BJ (cell line): ENCODE measurements at regions not wholly inside any gene's neighbourhood (a gene's known extent, or its start where the extent isn't known, plus 50 kb on each side); places are given as distances from the start of the nearest gene placed in this dataset.

ENCODE experiments used
- CTCF ChIA-PET: fragments of 350-600 bp; formaldehyde crosslinking; extraction: SDS; loops from one replicate; lab custom pipeline; 2021; ENCODE audit warnings: antibody characterized with exemption, inconsistent platforms; lab: Yijun Ruan, JAX
- POLR2A ChIA-PET: fragments of 300-600 bp; sonication (Branson Sonifier 250); formaldehyde crosslinking; extraction: SDS; loops from one replicate; lab custom pipeline; 2021; ENCODE audit warnings: antibody characterized with exemption; lab: Charles Lee
- DNase-seq: peaks from one replicate; pipeline ENCODE4 v3.0.0-alpha.2; 2011; ENCODE audit warnings: low read depth
- H3K27me3 ChIP-seq: 2 replicates; pipeline ENCODE4 v1.6.0; 2011; ENCODE audit warnings: low read length; ENCODE audit not compliant: control insufficient read depth, insufficient read depth
- H3K36me3 ChIP-seq: 2 replicates; pipeline ENCODE4 v1.5.1; 2011; ENCODE audit warnings: low read length; ENCODE audit not compliant: control insufficient read depth, insufficient read depth
- H3K4me3 ChIP-seq: 2 replicates; pipeline ENCODE4 v1.5.1; 2011; ENCODE audit warnings: low read depth, mild to moderate bottlenecking, control low read depth, low read length
- CTCF ChIP-seq: IDR thresholded peaks from 2 replicates; pipeline ENCODE4 v1.5.1; 2011; ENCODE audit warnings: low read depth, mild to moderate bottlenecking, control low read depth, inconsistent platforms, low read length, moderate library complexity; ENCODE audit not compliant: insufficient read depth

- no peak overlapping the region for H3K4me3 ChIP-seq
- ChIA-PET CTCF (no interaction called here), POLR2A (interaction anchor here (1.1 kb wide), 1 partner anchor 71 kb away, joined by 7 read pairs; no protein-coding TSS in a partner anchor)
- H3K27me3 ChIP-seq: no peaks in the 10 kb centered on the region
- H3K36me3 ChIP-seq: no peaks in the 10 kb centered on the region
- peak; percentile 54 for DNase-seq
- no peak for TF ChIP-seq CTCF
Observed at GRCh38 chr10:33412653-33413361, 78.3 kb upstream of the NRP1 start.

GRCh38 chr10:33412241-33412640, 77.8 kb upstream of the NRP1 start:
- no peak for DNase-seq
- ChIA-PET CTCF (no interaction called here), POLR2A (interaction anchor here (1.1 kb wide), 1 partner anchor 71 kb away, joined by 7 read pairs; no protein-coding TSS in a partner anchor)
- Histone ChIP-seq H3K36me3 (no peaks in the 10 kb centered on the region), H3K4me3 (no peak overlapping the region), H3K27me3 (no peaks in the 10 kb centered on the region)
- no peak for TF ChIP-seq CTCF

GRCh38 chr10:33410860-33411234, 76.4 kb upstream of the NRP1 start:
- H3K36me3 ChIP-seq: no peaks in the 10 kb centered on the region
- H3K4me3 ChIP-seq: no peak overlapping the region
- POLR2A ChIA-PET: no interaction called here
- CTCF ChIA-PET: interaction anchor here (1.2 kb wide), 1 partner anchor 9 kb away, joined by 3 read pairs; no protein-coding TSS in a partner anchor
- no peaks in the 10 kb centered on the region for H3K27me3 ChIP-seq
- TF ChIP-seq CTCF: no peak
- DNase-seq: no peak

- no peak for DNase-seq
- CTCF ChIA-PET: interaction anchor here (0.9 to 1.2 kb wide), 2 partner anchors 8 to 34 kb away, joined by 3 read pairs; no protein-coding TSS in a partner anchor
- no peaks in the 10 kb centered on the region for H3K27me3 ChIP-seq
- H3K4me3 ChIP-seq: no peak overlapping the region
- TF ChIP-seq CTCF: no peak
- POLR2A ChIA-PET: no interaction called here
- no peaks in the 10 kb centered on the region for H3K36me3 ChIP-seq
Observed at GRCh38 chr10:33410096-33410859, 75.8 kb upstream of the NRP1 start.

- no peak for TF ChIP-seq CTCF
- POLR2A ChIA-PET: no interaction called here
- Histone ChIP-seq H3K27me3 (no peaks in the 10 kb centered on the region), H3K4me3 (no peak overlapping the region), H3K36me3 (no peaks in the 10 kb centered on the region)
- CTCF ChIA-PET: no interaction called here
- no peak for DNase-seq
Observed at GRCh38 chr10:33406596-33406995, 72.1 kb upstream of the NRP1 start.
